ENCODE measurements at regions not wholly inside any gene's neighbourhood (a gene's known extent, or its start where the extent isn't known, plus 50 kb on each side); places are given as distances from the start of the nearest gene placed in this dataset.

- 55 to 74% methylated on average over 1 of the region's 1 CpG for WGBS, 2 donors
- no peaks in the 10 kb centered on the region for H3K4me1 ChIP-seq (ENCODE audit: control insufficient read depth in 5 of 5, insufficient read depth in 5 of 5, low read length in 5 of 5)
- H3K27ac ChIP-seq (ENCODE audit: low read depth in 1 of 2, low read length in 1 of 2) = no peak overlapping the region
- H3K4me3 ChIP-seq = no peak overlapping the region
- H3K9ac ChIP-seq (ENCODE audit: insufficient read depth in 1 of 2, low read length in 2 of 2) = no peak overlapping the region
- ATAC-seq (ENCODE audit: insufficient read depth, low FRiP score) (no peak), DNase-seq (no peak)
- no peaks in the 10 kb centered on the region for H3K36me3 ChIP-seq (ENCODE audit: control insufficient read depth in 4 of 4, insufficient read depth in 4 of 4, low read length in 4 of 4)
- H3K27me3 ChIP-seq (ENCODE audit: control insufficient read depth in 3 of 3, insufficient read depth in 3 of 3, low read length in 2 of 3) = no peaks in the 10 kb centered on the region
- no peak for TF ChIP-seq CTCF (IDR thresholded peaks at IDR 0.05; ENCODE audit: control extremely low read depth, extremely low read depth)
- H3K9me3 ChIP-seq (ENCODE audit: control insufficient read depth in 4 of 4, insufficient read depth in 3 of 4, low read length in 3 of 4) = no peaks in the 10 kb centered on the region
These were observed 185.9 kb upstream of the CADM2 start for GRCh38 chr3:84772841-84773240.

- no peaks in the 10 kb centered on the region for H3K36me3 ChIP-seq (ENCODE audit: control insufficient read depth in 4 of 4, insufficient read depth in 4 of 4, low read length in 4 of 4)
- 80 to 84% methylated on average over 1 of the region's 1 CpG for WGBS, 2 donors
- ATAC-seq (ENCODE audit: insufficient read depth, low FRiP score) = no peak
- H3K4me3 ChIP-seq = no peak overlapping the region
- H3K27ac ChIP-seq (ENCODE audit: low read depth in 1 of 2, low read length in 1 of 2) = no peak overlapping the region
- no peaks in the 10 kb centered on the region for H3K9me3 ChIP-seq (ENCODE audit: control insufficient read depth in 4 of 4, insufficient read depth in 3 of 4, low read length in 3 of 4)
- H3K4me1 ChIP-seq (ENCODE audit: control insufficient read depth in 5 of 5, insufficient read depth in 5 of 5, low read length in 5 of 5) = no peaks in the 10 kb centered on the region
- no peak for DNase-seq
- no peak overlapping the region for H3K9ac ChIP-seq (ENCODE audit: insufficient read depth in 1 of 2, low read length in 2 of 2)
- TF ChIP-seq CTCF (IDR thresholded peaks at IDR 0.05; ENCODE audit: control extremely low read depth, extremely low read depth) = no peak
- no peaks in the 10 kb centered on the region for H3K27me3 ChIP-seq (ENCODE audit: control insufficient read depth in 3 of 3, insufficient read depth in 3 of 3, low read length in 2 of 3)
These were observed 175.5 kb upstream of the CADM2 start for GRCh38 chr3:84783281-84783680.

GRCh38 chr3:84789961-84790360 lies 168.8 kb upstream of the CADM2 start:
- no peak overlapping the region for H3K27ac ChIP-seq (ENCODE audit: low read depth in 1 of 2, low read length in 1 of 2)
- H3K9me3 ChIP-seq (ENCODE audit: control insufficient read depth in 4 of 4, insufficient read depth in 3 of 4, low read length in 3 of 4) = no peaks in the 10 kb centered on the region
- H3K4me1 ChIP-seq (ENCODE audit: control insufficient read depth in 5 of 5, insufficient read depth in 5 of 5, low read length in 5 of 5) = no peaks in the 10 kb centered on the region
- no peaks in the 10 kb centered on the region for H3K27me3 ChIP-seq (ENCODE audit: control insufficient read depth in 3 of 3, insufficient read depth in 3 of 3, low read length in 2 of 3)
- H3K4me3 ChIP-seq = no peak overlapping the region
- no peaks in the 10 kb centered on the region for H3K36me3 ChIP-seq (ENCODE audit: control insufficient read depth in 4 of 4, insufficient read depth in 4 of 4, low read length in 4 of 4)
- no peak overlapping the region for H3K9ac ChIP-seq (ENCODE audit: insufficient read depth in 1 of 2, low read length in 2 of 2)
- DNase-seq (no peak), ATAC-seq (ENCODE audit: insufficient read depth, low FRiP score) (no peak)
- TF ChIP-seq CTCF (IDR thresholded peaks at IDR 0.05; ENCODE audit: control extremely low read depth, extremely low read depth) = no peak
- 33 to 46% methylated on average over 1 of the region's 1 CpG for WGBS, 2 donors

GRCh38 chr3:84806958-84807357 lies 151.8 kb upstream of the CADM2 start:
- Histone ChIP-seq H3K36me3 (ENCODE audit: control insufficient read depth in 4 of 4, insufficient read depth in 4 of 4, low read length in 4 of 4) (no peaks in the 10 kb centered on the region), H3K9ac (ENCODE audit: insufficient read depth in 1 of 2, low read length in 2 of 2) (no peak overlapping the region), H3K4me1 (ENCODE audit: control insufficient read depth in 5 of 5, insufficient read depth in 5 of 5, low read length in 5 of 5) (no peaks in the 10 kb centered on the region), H3K27me3 (ENCODE audit: control insufficient read depth in 3 of 3, insufficient read depth in 3 of 3, low read length in 2 of 3) (no peaks in the 10 kb centered on the region), H3K27ac (ENCODE audit: low read depth in 1 of 2, low read length in 1 of 2) (no peak overlapping the region), H3K4me3 (no peak overlapping the region), H3K9me3 (ENCODE audit: control insufficient read depth in 4 of 4, insufficient read depth in 3 of 4, low read length in 3 of 4) (peaks cover 0 to 2% (median 0%) of the 10 kb centered on the region in 4 donors)
- DNase-seq = no peak
- no peak for TF ChIP-seq CTCF (IDR thresholded peaks at IDR 0.05; ENCODE audit: control extremely low read depth, extremely low read depth)
- no peak for ATAC-seq (ENCODE audit: insufficient read depth, low FRiP score)
- 68 to 81% methylated on average over 3 of the region's 3 CpGs for WGBS, 2 donors

Data from lung (tissue), 11 donors.